ENCODE measurements at regions not wholly inside any gene's neighbourhood (a gene's known extent, or its start where the extent isn't known, plus 50 kb on each side); places are given as distances from the start of the nearest gene placed in this dataset.

DNA sequence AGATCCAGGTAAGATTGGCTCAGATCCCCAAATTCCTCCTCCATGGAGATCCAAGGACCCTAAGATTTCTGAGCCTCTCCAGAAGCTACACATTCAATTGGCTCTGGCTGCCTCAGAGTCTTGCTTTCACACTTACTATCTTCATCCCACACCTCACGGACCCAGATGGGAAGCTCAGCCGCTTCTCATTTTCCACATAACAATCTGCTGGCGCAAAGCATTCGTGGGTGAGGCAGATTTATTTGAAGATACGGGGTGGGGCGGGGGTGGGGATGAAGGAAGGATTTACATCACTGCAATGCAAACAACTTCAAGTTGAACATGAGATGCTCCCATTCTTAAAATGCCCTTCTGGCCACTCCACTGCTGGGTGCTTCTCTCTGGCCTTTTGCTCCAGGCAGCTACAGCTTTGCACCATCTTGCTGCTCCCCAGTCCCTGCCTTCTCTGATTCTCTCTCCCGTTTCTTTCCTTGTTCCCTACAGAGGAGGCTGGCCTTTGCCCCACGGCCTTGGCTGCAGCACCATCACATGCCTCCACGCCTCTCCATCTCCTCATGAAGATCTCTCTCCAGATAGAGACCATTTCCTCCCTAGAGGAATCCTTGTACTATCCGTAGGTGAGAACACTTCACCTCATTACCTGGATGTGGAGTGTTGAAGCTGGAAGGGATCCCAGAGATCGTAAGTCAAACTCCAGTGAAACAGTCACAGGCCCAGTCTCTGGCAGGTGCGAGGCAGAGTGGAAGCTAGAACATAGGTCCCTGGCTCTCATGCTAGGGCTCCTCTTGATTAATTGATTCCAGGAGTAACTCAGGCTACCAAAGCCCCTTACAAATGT lies 175.9 kb downstream of the RPLP1 start:
- H3K4me3 ChIP-seq (ENCODE audit: low read depth in 2 of 2, low read length in 2 of 2), result no peak overlapping the region
- no peaks in the 10 kb centered on the region for H3K36me3 ChIP-seq (ENCODE audit: control insufficient read depth, insufficient read depth, low read length)
- peaks cover 3% of the 10 kb centered on the region for H3K27me3 ChIP-seq (ENCODE audit: control insufficient read depth, insufficient read depth, low read length)
- DNase-seq (ENCODE audit: low read depth, low spot score), result no peak
- ChIA-PET CTCF (no interaction called here), POLR2A (no interaction called here)
- H3K4me1 ChIP-seq (ENCODE audit: control insufficient read depth, insufficient read depth, low read length), result no peaks in the 10 kb centered on the region
- no peak for TF ChIP-seq SIN3A (IDR thresholded peaks at IDR 0.05; ENCODE audit: borderline replicate concordance, insufficient read depth, low read depth, low read length)
- no peak for TF ChIP-seq POLR2AphosphoS5 (IDR thresholded peaks at IDR 0.05; ENCODE audit: low read depth, low read length)
- TF ChIP-seq REST (IDR thresholded peaks at IDR 0.05; ENCODE audit: insufficient read depth in 1 of 2, low read depth in 2 of 2, low read length in 1 of 2), result no peak
- no peak for TF ChIP-seq TCF7L2 (IDR thresholded peaks at IDR 0.05; ENCODE audit: low read depth, low read length)
- TF ChIP-seq, protein P1, sequence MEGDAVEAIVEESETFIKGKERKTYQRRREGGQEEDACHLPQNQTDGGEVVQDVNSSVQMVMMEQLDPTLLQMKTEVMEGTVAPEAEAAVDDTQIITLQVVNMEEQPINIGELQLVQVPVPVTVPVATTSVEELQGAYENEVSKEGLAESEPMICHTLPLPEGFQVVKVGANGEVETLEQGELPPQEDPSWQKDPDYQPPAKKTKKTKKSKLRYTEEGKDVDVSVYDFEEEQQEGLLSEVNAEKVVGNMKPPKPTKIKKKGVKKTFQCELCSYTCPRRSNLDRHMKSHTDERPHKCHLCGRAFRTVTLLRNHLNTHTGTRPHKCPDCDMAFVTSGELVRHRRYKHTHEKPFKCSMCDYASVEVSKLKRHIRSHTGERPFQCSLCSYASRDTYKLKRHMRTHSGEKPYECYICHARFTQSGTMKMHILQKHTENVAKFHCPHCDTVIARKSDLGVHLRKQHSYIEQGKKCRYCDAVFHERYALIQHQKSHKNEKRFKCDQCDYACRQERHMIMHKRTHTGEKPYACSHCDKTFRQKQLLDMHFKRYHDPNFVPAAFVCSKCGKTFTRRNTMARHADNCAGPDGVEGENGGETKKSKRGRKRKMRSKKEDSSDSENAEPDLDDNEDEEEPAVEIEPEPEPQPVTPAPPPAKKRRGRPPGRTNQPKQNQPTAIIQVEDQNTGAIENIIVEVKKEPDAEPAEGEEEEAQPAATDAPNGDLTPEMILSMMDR (IDR thresholded peaks at IDR 0.05), result no peak
- ATAC-seq, result no peak
- intact Hi-C loops (cut with micrococcal nuclease; ENCODE audit: unreplicated experiment) (loop anchor here (5.0 kb wide), 1 partner anchor 689 kb away; no protein-coding TSS in a partner anchor), in situ Hi-C loops (cut with HindIII; ENCODE audit: low pct_unique_long_range_greater_than_20kb, low sequenced_read_pairs) (no loop called here)
- BruUV-seq (replicated peaks), result no TSS peak
- no peaks in the 10 kb centered on the region; the same call in 1 of the 2 replicates for H3K9me3 ChIP-seq (ENCODE audit: control insufficient read depth, insufficient read depth, low read depth, low read length)
- no peak overlapping the region for H3K27ac ChIP-seq (ENCODE audit: low read length)

DNA sequence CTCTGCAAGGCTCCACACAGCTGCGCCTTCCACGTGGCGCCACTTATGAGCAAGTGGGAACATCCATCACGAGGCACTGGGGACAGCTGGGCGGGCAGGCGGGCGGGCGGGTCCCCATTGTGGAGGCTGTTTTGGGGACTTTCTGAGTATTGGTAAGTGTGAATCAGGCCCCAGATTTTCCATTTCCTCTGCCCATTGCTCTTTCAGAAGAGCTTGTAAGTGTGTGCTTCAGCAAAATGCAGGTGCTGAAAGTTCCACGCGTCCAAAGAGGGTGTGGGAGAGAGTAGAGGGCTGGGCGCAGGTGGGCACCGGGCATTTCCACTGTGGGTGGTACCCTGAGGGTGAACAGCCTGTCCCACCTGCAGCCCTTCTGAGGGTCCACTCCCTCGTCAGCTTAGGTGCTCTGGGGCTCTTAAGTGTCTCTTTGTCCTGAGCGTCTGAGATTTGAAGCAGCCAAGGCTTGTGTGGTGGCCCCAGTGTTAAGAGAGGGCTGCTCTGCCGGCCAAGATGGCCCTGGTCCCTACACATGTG lies 177.1 kb downstream of the RPLP1 start:
- H3K9me3 ChIP-seq (ENCODE audit: control insufficient read depth, insufficient read depth, low read depth, low read length), result no peaks in the 10 kb centered on the region; the same call in 1 of the 2 replicates
- in situ Hi-C loops (cut with HindIII; ENCODE audit: low pct_unique_long_range_greater_than_20kb, low sequenced_read_pairs) (no loop called here), intact Hi-C loops (cut with micrococcal nuclease; ENCODE audit: unreplicated experiment) (loop anchor here (5.0 kb wide), 1 partner anchor 688 kb away; no protein-coding TSS in a partner anchor)
- peaks cover 10% of the 10 kb centered on the region for H3K27me3 ChIP-seq (ENCODE audit: control insufficient read depth, insufficient read depth, low read length)
- no peak overlapping the region for H3K27ac ChIP-seq (ENCODE audit: low read length)
- ChIA-PET CTCF (no interaction called here), POLR2A (no interaction called here)
- no peaks in the 10 kb centered on the region for H3K4me1 ChIP-seq (ENCODE audit: control insufficient read depth, insufficient read depth, low read length)
- DNase-seq (ENCODE audit: low read depth, low spot score), result no peak
- H3K36me3 ChIP-seq (ENCODE audit: control insufficient read depth, insufficient read depth, low read length), result no peaks in the 10 kb centered on the region
- TF ChIP-seq, protein P1 (IDR thresholded peaks at IDR 0.05), result no peak
- no peak for TF ChIP-seq POLR2AphosphoS5 (IDR thresholded peaks at IDR 0.05; ENCODE audit: low read depth, low read length)
- no peak for TF ChIP-seq TCF7L2 (IDR thresholded peaks at IDR 0.05; ENCODE audit: low read depth, low read length)
- no peak overlapping the region for H3K4me3 ChIP-seq (ENCODE audit: low read depth in 2 of 2, low read length in 2 of 2)
- BruUV-seq (replicated peaks), result no TSS peak
- ATAC-seq, result no peak
